GM18499 (cell line): ENCODE measurements at regions not wholly inside any gene's neighbourhood (a gene's known extent, or its start where the extent isn't known, plus 50 kb on each side); places are given as distances from the start of the nearest gene placed in this dataset.

Experiments
- ATAC-seq: cut with Tn5 transposase; IDR thresholded peaks from one replicate; pipeline ENCODE4 v1.9.1; 2021; ENCODE audit warnings: moderate number of reproducible peaks; ENCODE audit not compliant: insufficient read depth, unreplicated experiment

DNA sequence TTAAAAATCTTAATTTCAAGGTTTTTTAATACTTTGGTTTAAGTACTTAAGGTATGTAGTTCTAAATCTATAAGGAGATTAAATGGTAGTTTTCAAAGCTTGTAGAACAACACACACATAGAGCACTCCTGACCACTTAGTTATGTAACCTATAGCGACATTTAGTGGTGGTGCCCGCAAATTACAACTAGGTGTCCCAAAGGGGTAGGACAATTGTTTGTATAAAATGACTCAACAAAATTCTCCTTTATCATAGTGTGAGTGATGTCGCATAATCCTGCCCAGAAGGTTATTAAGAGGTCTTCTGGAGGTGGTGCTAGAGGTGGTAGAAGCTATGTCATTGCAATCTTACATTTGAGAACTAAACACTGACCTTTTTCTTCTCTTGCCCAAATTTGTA lies 373.0 kb upstream of the RASGEF1B start:
- ATAC-seq: peak; percentile 84

- ATAC-seq: no peak
These were observed 367.8 kb upstream of the RASGEF1B start for GRCh38 chr4:81839347-81840042.

- ATAC-seq: no peak
These were observed 366.9 kb upstream of the RASGEF1B start for GRCh38 chr4:81838586-81838985.

DNA sequence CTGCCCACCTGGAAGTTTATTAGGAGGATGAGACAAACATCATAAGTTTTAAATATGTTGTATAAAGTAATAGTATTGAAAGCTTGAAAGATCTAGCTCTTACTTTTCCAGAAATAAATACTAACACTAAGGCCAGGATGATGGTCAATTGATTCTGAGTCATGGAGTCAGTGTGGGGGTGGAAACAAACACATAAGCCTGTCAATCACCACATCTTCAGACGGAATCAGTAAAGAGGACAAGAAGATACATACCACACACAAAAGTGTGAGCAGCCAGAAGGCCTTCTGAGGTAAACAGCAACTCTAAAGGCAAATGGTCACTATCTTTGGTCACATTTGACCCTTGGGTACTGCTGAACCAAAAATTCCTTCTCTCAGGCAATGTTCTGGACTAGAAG lies 365.0 kb upstream of the RASGEF1B start:
- no peak for ATAC-seq

DNA sequence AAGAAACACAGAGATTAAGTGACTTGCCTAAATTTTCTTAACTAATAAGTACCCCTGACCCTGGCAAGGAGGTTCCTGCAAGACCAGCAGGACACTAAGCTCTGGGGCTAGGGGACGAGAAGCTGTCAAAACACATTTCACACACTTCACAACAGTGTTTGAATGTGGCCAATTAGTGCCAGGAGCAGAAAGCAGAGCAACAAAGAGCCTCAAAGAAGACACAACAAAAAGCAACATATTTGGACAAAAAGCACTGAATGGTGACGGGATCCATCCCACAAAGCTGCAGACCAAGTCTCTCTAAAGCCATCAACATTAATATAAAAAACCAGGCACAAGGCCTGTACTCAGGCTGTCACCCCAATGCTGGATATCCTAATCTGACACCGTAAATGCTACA lies 361.9 kb upstream of the RASGEF1B start:
- ATAC-seq: no peak

DNA sequence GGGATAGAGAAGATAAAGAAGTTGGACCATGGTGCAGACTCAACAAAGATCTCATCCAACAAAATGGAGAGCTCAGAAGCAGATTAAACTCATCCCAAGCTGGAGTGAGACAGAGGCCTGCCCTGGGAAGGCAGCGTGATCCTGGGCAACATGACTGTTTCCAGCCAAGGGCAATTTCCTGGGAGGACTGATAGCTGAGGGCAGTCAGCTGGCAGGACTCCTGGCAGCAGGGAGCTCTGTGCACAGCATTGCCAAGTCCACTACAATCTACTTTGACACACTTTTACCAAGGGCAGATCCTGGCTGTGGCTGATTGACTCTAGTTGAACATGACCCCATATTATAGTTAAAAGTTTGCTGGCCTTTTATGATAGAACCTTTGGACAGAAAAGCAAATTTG lies 357.3 kb upstream of the RASGEF1B start:
- ATAC-seq: no peak

GRCh38 chr4:81827577-81828202 lies 356.0 kb upstream of the RASGEF1B start:
- peak; percentile 86 for ATAC-seq

DNA sequence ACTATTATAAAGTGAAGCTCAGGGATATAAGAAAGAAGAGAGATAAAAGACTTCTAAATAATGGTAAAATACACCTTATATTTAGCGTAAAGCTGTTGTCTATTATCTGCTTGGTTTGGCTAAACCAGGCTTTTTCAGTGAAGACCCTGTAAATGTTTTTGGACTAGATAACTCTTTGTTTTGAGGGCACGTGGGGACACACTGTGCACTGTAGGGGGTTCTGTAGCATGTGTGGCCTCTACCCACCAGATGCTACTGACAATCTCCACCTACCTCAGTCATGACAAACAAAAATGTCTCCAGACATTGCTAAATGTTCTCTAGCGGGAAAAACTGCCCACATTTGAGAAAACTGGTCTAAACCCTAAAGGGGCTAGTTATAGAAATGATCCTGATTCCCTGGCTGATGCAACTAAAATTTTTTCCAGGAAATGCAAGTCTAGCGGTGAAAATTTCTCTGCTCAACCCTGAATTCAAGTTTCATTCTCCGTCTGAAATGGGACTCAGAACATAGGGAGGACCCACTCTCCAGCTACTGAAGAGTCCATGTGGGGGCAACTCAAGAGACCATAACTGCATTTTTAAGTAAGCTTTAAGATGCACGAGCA lies 355.2 kb upstream of the RASGEF1B start:
- no peak for ATAC-seq

- no peak for ATAC-seq
These were observed 354.6 kb upstream of the RASGEF1B start for GRCh38 chr4:81826335-81826734.

GRCh38 chr4:81818385-81818920 lies 346.7 kb upstream of the RASGEF1B start:
- no peak for ATAC-seq

DNA sequence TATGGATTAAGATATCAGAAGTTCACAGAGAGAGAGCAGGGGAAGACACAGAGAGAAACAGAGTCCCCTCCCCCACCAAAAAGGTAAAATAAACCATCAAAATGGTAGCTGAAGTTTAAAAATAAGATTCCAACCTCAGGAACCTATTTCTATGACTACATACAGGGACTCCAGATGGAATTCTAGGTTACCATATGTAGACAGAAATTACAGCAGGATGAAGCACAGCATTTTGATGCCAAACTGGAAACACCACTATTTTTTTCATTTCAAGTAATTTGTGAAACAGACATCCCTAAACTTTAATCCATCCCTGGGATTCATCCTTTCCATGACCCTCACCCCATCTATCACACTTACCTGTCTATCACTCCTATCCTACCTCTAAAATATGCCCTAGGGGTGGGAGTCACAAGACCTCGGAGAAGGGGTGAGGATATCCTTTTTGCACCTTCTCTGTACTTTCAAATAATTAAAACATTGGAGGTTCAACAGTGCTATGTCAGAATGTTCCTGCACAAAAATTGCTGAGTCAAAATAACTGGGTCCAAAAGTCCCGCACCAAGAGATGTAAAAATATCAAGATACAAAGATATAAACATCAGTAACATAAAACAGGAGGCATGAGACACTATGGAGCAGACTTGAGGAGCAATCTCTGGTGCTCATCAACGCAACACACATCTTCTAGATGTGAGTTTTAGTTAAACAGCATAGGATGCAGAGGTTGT lies 344.5 kb upstream of the RASGEF1B start:
- no peak for ATAC-seq

DNA sequence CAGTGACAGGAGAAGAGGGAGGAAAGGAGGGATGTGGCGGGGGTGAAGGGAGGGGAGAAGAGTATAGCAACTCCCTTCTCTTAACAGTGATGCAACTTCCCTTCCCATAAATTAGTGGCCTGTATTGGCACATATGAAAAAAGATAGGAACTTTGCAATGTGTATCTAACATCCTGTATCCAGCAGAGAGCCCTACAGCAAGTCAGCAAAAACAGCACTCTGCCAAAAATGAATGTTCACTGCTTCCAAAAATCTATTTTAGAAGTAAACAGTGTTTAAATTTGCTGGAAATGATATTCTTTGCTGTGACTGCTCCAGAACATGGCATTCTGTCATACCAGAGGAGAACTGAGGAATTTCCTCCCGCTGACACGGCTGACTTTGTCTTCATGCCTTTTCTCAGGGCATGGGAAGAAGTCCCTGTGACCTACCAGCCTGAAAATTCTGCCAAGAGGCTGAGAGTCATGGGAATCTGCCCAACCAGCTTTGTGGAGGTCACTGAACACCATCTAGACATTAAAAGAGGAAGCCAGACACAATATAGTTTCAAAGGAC lies 343.4 kb upstream of the RASGEF1B start:
- ATAC-seq: no peak

GRCh38 chr4:81811562-81812293 lies 340.0 kb upstream of the RASGEF1B start:
- no peak for ATAC-seq

- no peak for ATAC-seq
These were observed 336.4 kb upstream of the RASGEF1B start for GRCh38 chr4:81808011-81808672.

- ATAC-seq: no peak
These were observed 335.7 kb upstream of the RASGEF1B start for GRCh38 chr4:81807386-81807785.

DNA sequence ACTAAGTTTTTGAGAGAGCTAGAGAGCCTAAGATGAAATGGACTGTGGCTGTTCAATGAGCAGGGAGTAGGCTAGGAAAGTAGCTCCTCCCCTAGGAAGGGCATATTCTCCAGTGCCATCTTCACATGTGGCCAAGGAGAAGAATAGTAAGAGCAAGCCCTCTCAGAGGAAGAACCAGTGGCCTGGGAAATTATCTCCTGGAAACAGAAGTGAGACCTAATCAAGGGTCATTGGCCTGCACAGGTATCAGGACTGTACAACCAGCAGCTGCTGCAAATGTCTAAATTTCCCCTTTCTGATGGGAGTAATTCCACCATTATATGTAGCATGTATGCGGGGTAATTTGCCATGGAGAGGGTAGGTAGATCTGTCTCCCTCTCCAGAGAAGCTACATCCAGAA lies 334.8 kb upstream of the RASGEF1B start:
- no peak for ATAC-seq

- ATAC-seq: no peak
These were observed 333.1 kb upstream of the RASGEF1B start for GRCh38 chr4:81804849-81805248.

DNA sequence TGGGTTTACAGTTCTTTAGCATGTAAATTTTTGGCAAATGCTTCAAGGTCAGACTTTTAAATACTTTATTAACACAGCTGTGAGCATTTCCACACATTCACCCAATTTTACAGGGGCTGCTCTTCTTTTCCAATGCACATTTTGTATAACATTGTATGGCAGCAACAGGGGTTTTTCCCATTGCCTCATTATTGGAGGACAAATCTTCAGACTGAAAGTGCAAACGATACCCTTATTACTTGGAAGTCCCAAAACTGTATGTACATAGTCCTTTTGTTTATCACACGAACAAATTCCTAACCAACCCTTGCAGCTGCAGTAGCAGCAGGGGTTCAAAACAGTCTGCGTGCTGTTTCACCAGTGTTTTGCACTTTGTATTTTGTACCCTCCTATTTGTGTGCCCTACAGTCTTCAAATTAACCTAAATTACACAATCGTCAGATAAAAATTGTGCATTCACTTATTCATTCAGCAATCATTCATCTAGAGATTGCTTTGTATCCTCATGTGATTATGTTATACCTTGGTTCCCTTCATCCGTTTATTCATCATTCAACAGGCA lies 330.7 kb upstream of the RASGEF1B start:
- ATAC-seq: no peak

- no peak for ATAC-seq
These were observed 327.7 kb upstream of the RASGEF1B start for GRCh38 chr4:81799371-81799770.
